ENCODE measurements at regions not wholly inside any gene's neighbourhood (a gene's known extent, or its start where the extent isn't known, plus 50 kb on each side); places are given as distances from the start of the nearest gene placed in this dataset.

GRCh38 chr16:76940251-76940650 lies 250.7 kb upstream of the MON1B start:
- TF ChIP-seq POLR2A (IDR thresholded peaks at IDR 0.05; ENCODE audit: low read length) (no peak), USF2 (IDR thresholded peaks at IDR 0.05) (no peak)

All from A549 (cell line).